ENCODE measurements at regions not wholly inside any gene's neighbourhood (a gene's known extent, or its start where the extent isn't known, plus 50 kb on each side); places are given as distances from the start of the nearest gene placed in this dataset.

- TF ChIP-seq CTCF (IDR thresholded peaks at IDR 0.05) (no peak), POLR2A (IDR thresholded peaks at IDR 0.05) (no peak), POLR2AphosphoS5 (IDR thresholded peaks at IDR 0.05) (no peak)
Observed at GRCh38 chr3:145620486-145620885, 540.5 kb downstream of the PLOD2 start.
